PC-9 (cell line): ENCODE measurements at regions not wholly inside any gene's neighbourhood (a gene's known extent, or its start where the extent isn't known, plus 50 kb on each side); places are given as distances from the start of the nearest gene placed in this dataset.

Experiments
- BruUV-seq: library from RNA; stranded (reverse); fragments of 400-500 nt; replicated peaks from 2 replicates; lab custom pipeline; 2021; lab: Mats Ljungman, UMichigan
- CTCF ChIA-PET: fragments of 300-600 bp; sonication (Branson Sonifier 250); formaldehyde crosslinking; loops from one replicate; lab custom pipeline; 2022; ENCODE audit warnings: antibody characterized with exemption; lab: Charles Lee
- POLR2A ChIA-PET: fragments of 300-600 bp; sonication (Branson Sonifier 250); formaldehyde crosslinking; loops from one replicate; lab custom pipeline; 2022; ENCODE audit warnings: antibody characterized with exemption; ENCODE audit not compliant: unreplicated experiment; lab: Charles Lee
- DNase-seq, 2 experiments: peaks; one replicate each; pipeline versions ENCODE4 v3.0.0 to v3.0.0-alpha.2; 2015 to 2022; ENCODE audit warnings: mixed read lengths in 1 of 2
- H2AFZ ChIP-seq: fragments of 200-600 bp; sonication (generic); 2 replicates; pipeline ENCODE4 v1.8.1; 2017; ENCODE audit warnings: antibody characterized with exemption
- H3F3A ChIP-seq: fragments of 200-600 bp; sonication (generic); 2 replicates; pipeline ENCODE4 v1.8.1; 2017; ENCODE audit warnings: antibody characterized with exemption, mild to moderate bottlenecking, low read depth; ENCODE audit not compliant: insufficient read depth
- H3K27ac ChIP-seq: fragments of 200-600 bp; sonication (generic); 2 replicates; pipeline ENCODE4 v1.6.1; 2016; ENCODE audit warnings: mixed run types
- H3K27me3 ChIP-seq: fragments of 200-600 bp; sonication (generic); 2 replicates; pipeline ENCODE4 v1.6.1; 2016; ENCODE audit warnings: low read depth, mixed run types; ENCODE audit not compliant: insufficient read depth
- H3K36me3 ChIP-seq: fragments of 200-600 bp; sonication (generic); 2 replicates; pipeline ENCODE4 v1.6.1; 2016; ENCODE audit warnings: low read depth, mixed run types
- H3K4me1 ChIP-seq: fragments of 200-600 bp; sonication (generic); replicated peaks from 2 replicates; pipeline ENCODE4 v1.6.1; 2016; ENCODE audit warnings: mixed run types; ENCODE audit not compliant: insufficient read depth
- H3K4me2 ChIP-seq: fragments of 200-600 bp; sonication (generic); 2 replicates; pipeline ENCODE4 v1.6.1; 2017; ENCODE audit warnings: mixed run types
- H3K4me3 ChIP-seq: fragments of 200-600 bp; sonication (generic); 2 replicates; pipeline ENCODE4 v1.6.1; 2016; ENCODE audit warnings: mixed run types
- H3K79me2 ChIP-seq: fragments of 200-600 bp; sonication (generic); 2 replicates; pipeline ENCODE4 v1.6.1; 2017; ENCODE audit warnings: low read depth, mixed run types
- H3K9me2 ChIP-seq: fragments of 200-600 bp; sonication (generic); 2 replicates; pipeline ENCODE4 v1.8.1; 2017; ENCODE audit warnings: mild to moderate bottlenecking; ENCODE audit not compliant: insufficient read depth
- H3K9me3 ChIP-seq: fragments of 200-600 bp; sonication (generic); 2 replicates; pipeline ENCODE4 v1.8.1; 2016; ENCODE audit warnings: low read depth; ENCODE audit not compliant: insufficient read depth
- H4K20me1 ChIP-seq: fragments of 200-600 bp; sonication (generic); 2 replicates; pipeline ENCODE4 v1.8.1; 2017; ENCODE audit not compliant: insufficient read depth
- EZH2 ChIP-seq: fragments of 200-600 bp; sonication (generic); IDR thresholded peaks from 2 replicates; pipeline ENCODE4 v1.8.0; 2017; ENCODE audit warnings: antibody characterized with exemption, low read depth
- intact Hi-C: fragments of 100-400 bp; cut with micrococcal nuclease; formaldehyde crosslinking; loops from one replicate; pipeline ENCODE4 v1.10.0; 2022; ENCODE audit not compliant: unreplicated experiment
- TF ChIP-seq, protein P1 (sequence below): fragments of 200-600 bp; sonication (generic); conservative IDR thresholded peaks from 2 replicates; pipeline ENCODE4 v1.6.1; 2017; ENCODE audit warnings: mixed run types, antibody characterized with exemption, mild to moderate bottlenecking, moderate library complexity

- H3K9me2 ChIP-seq: no peaks in the 10 kb centered on the region
- no peak for TF ChIP-seq EZH2
- TF ChIP-seq, protein P1, sequence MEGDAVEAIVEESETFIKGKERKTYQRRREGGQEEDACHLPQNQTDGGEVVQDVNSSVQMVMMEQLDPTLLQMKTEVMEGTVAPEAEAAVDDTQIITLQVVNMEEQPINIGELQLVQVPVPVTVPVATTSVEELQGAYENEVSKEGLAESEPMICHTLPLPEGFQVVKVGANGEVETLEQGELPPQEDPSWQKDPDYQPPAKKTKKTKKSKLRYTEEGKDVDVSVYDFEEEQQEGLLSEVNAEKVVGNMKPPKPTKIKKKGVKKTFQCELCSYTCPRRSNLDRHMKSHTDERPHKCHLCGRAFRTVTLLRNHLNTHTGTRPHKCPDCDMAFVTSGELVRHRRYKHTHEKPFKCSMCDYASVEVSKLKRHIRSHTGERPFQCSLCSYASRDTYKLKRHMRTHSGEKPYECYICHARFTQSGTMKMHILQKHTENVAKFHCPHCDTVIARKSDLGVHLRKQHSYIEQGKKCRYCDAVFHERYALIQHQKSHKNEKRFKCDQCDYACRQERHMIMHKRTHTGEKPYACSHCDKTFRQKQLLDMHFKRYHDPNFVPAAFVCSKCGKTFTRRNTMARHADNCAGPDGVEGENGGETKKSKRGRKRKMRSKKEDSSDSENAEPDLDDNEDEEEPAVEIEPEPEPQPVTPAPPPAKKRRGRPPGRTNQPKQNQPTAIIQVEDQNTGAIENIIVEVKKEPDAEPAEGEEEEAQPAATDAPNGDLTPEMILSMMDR: no peak
- no peak overlapping the region for H3K4me2 ChIP-seq
- no peaks in the 10 kb centered on the region for H3K4me1 ChIP-seq
- H3K4me3 ChIP-seq: no peak overlapping the region
- H2AFZ ChIP-seq: no peak overlapping the region
- no peaks in the 10 kb centered on the region for H3K9me3 ChIP-seq
- DNase-seq: no peak
- no peaks in the 10 kb centered on the region for H3K79me2 ChIP-seq
- ChIA-PET POLR2A (no interaction called here), CTCF (no interaction called here)
- H3K27me3 ChIP-seq: no peaks in the 10 kb centered on the region
- H3F3A ChIP-seq: no peaks in the 10 kb centered on the region
- intact Hi-C loops: no loop called here
- H3K27ac ChIP-seq: no peak overlapping the region
- no peaks in the 10 kb centered on the region for H3K36me3 ChIP-seq
- no peaks in the 10 kb centered on the region for H4K20me1 ChIP-seq
- no TSS peak for BruUV-seq
Observed at GRCh38 chr21:31429506-31429905, 85.4 kb upstream of the TIAM1 start.

DNA sequence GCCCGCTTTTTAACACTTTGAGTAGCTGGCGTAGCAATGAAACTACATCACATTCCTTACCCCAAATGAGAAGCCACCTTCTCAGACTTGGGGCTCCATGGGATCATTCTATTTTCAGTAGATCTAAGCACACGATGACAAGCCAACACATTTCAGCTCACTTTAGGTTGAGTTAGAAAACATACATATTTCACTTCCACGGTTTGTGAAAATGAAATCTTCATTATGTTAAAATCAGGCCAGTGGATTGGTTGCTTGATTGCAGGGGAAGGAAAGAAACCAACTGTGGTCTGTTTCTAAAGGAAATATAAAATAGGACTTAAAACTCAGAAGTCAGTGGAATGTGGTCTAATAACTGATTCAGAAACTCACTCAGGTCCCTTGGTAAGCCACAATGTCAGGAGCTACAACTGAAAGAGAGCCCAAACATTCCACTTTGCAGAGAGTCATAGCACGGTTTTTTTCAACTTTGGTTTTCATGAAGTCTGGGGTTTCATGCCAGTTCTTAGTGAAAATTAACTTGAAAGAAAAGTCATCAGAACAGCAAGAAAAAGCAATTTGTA is 82.3 kb upstream of the TIAM1 start:
- ChIA-PET POLR2A (no interaction called here), CTCF (no interaction called here)
- DNase-seq: no peak
- no peaks in the 10 kb centered on the region for H3K9me3 ChIP-seq
- H3K4me1 ChIP-seq: no peaks in the 10 kb centered on the region
- no peak overlapping the region for H3K4me3 ChIP-seq
- no peaks in the 10 kb centered on the region for H4K20me1 ChIP-seq
- H3K79me2 ChIP-seq: no peaks in the 10 kb centered on the region
- TF ChIP-seq, protein P1: no peak
- no peak for TF ChIP-seq EZH2
- no peaks in the 10 kb centered on the region for H3K27me3 ChIP-seq
- intact Hi-C loops: no loop called here
- H2AFZ ChIP-seq: no peak overlapping the region
- H3K27ac ChIP-seq: no peak overlapping the region
- no peaks in the 10 kb centered on the region for H3K9me2 ChIP-seq
- no peaks in the 10 kb centered on the region for H3K36me3 ChIP-seq
- no peak overlapping the region for H3K4me2 ChIP-seq
- no peaks in the 10 kb centered on the region for H3F3A ChIP-seq
- no TSS peak for BruUV-seq

GRCh38 chr21:31425138-31425537 is 81.1 kb upstream of the TIAM1 start:
- H3K4me1 ChIP-seq: no peaks in the 10 kb centered on the region
- no peak overlapping the region for H3K27ac ChIP-seq
- H3K4me3 ChIP-seq: no peak overlapping the region
- no peaks in the 10 kb centered on the region for H3K36me3 ChIP-seq
- intact Hi-C loops: no loop called here
- TF ChIP-seq, protein P1: no peak
- TF ChIP-seq EZH2: no peak
- ChIA-PET CTCF (no interaction called here), POLR2A (no interaction called here)
- no peaks in the 10 kb centered on the region for H3F3A ChIP-seq
- H3K4me2 ChIP-seq: no peak overlapping the region
- H3K9me3 ChIP-seq: no peaks in the 10 kb centered on the region
- no peaks in the 10 kb centered on the region for H4K20me1 ChIP-seq
- no peaks in the 10 kb centered on the region for H3K27me3 ChIP-seq
- no peaks in the 10 kb centered on the region for H3K79me2 ChIP-seq
- no TSS peak for BruUV-seq
- no peak for DNase-seq
- no peaks in the 10 kb centered on the region for H3K9me2 ChIP-seq
- no peak overlapping the region for H2AFZ ChIP-seq
